DND-41 (cell line): ENCODE measurements at regions not wholly inside any gene's neighbourhood (a gene's known extent, or its start where the extent isn't known, plus 50 kb on each side); places are given as distances from the start of the nearest gene placed in this dataset.

Experiments
- CTCF ChIP-seq: IDR thresholded peaks from 2 replicates; pipeline ENCODE4 v1.5.1; 2012; ENCODE audit warnings: borderline replicate concordance, low read length, moderate library complexity, mild to moderate bottlenecking; ENCODE audit not compliant: poor library complexity, severe bottlenecking; ENCODE audit errors: extremely low read depth
- EZH2 ChIP-seq: IDR thresholded peaks from 3 replicates; pipeline ENCODE4 v1.6.1; 2012; ENCODE audit warnings: borderline replicate concordance, low read depth, mild to moderate bottlenecking, moderate library complexity, low read length, inconsistent platforms; ENCODE audit not compliant: severe bottlenecking

DNA sequence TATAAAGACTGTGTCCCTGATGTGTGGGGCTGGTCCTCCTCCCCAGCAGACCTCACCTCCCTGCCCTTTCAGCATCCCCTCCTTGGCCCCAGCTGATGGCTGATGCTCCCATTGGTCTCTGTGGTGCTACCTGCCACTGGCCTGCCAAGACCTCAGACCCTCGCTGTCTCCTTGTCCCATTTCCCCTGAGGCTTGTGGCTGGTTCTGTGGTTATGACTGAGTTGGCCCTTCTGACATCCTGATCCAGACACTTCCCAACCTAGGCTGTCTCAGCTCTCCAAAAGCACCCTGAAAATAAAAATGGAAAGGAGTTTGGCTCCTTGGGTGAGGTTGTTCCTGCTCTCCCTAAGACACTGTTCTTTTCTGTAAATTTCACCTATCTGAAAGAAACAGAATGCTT, 214.2 kb downstream of the RPS24 start:
- TF ChIP-seq CTCF: no peak
- TF ChIP-seq EZH2: no peak
